IMR-90 (cell line): ENCODE measurements at regions not wholly inside any gene's neighbourhood (a gene's known extent, or its start where the extent isn't known, plus 50 kb on each side); places are given as distances from the start of the nearest gene placed in this dataset.

Experiments used
- ATAC-seq: fragments of 200-7000 bp; cut with Tn5 transposase; 2 replicates; pipeline ENCODE4 v1.9.1; 2020; ENCODE audit warnings: low read depth, mild to moderate bottlenecking, moderate library complexity
- BruUV-seq: library from RNA; stranded (reverse); fragments of 400-500 nt; replicated peaks from 2 replicates; lab custom pipeline; 2021; lab: Mats Ljungman, UMichigan
- CTCF ChIA-PET: fragments of 300-600 bp; formaldehyde crosslinking; extraction: SDS; loops from one replicate; lab custom pipeline; 2021; ENCODE audit warnings: antibody characterized with exemption; lab: Yijun Ruan, JAX
- POLR2A ChIA-PET: fragments of 300-600 bp; sonication (Branson Sonifier 250); formaldehyde crosslinking; loops from one replicate; lab custom pipeline; 2022; ENCODE audit warnings: antibody characterized with exemption; ENCODE audit not compliant: unreplicated experiment; lab: Charles Lee
- DNase-seq: peaks from one replicate; pipeline ENCODE4 v3.0.0; 2013
- H2AFZ ChIP-seq: replicated peaks from 2 replicates; pipeline ENCODE3; 2013; ENCODE audit warnings: low read length, mild to moderate bottlenecking; ENCODE audit not compliant: poor library complexity
- H2AK5ac ChIP-seq: 2 replicates; pipeline ENCODE4 v1.6.1; 2013; ENCODE audit warnings: low read depth, low read length, inconsistent platforms
- H2AK9ac ChIP-seq: replicated peaks from 2 replicates; pipeline ENCODE3; 2013; ENCODE audit warnings: mild to moderate bottlenecking, low read depth, low read length, moderate library complexity; ENCODE audit not compliant: poor library complexity
- H2BK120ac ChIP-seq: 2 replicates; pipeline ENCODE4 v1.6.1; 2013; ENCODE audit warnings: low read depth, low read length, inconsistent platforms
- H2BK15ac ChIP-seq: 3 replicates; pipeline ENCODE4 v1.6.1; 2013; ENCODE audit warnings: low read depth, low read length, inconsistent platforms
- H2BK20ac ChIP-seq: 2 replicates; pipeline ENCODE4 v1.6.1; 2013; ENCODE audit warnings: low read depth, mild to moderate bottlenecking, inconsistent platforms, low read length, moderate library complexity
- H2BK5ac ChIP-seq: 2 replicates; pipeline ENCODE4 v1.6.1; 2013; ENCODE audit warnings: mild to moderate bottlenecking, low read depth, low read length, inconsistent platforms; ENCODE audit not compliant: poor library complexity, severe bottlenecking
- H3K14ac ChIP-seq: replicated peaks from 2 replicates; pipeline ENCODE4 v1.6.1; 2013; ENCODE audit warnings: low read depth, low read length, inconsistent platforms
- H3K18ac ChIP-seq: 2 replicates; pipeline ENCODE4 v1.6.1; 2013; ENCODE audit warnings: low read depth, low read length, control low read depth
- H3K23ac ChIP-seq: 2 replicates; pipeline ENCODE4 v1.6.1; 2013; ENCODE audit warnings: low read depth, low read length, inconsistent platforms
- H3K27ac ChIP-seq: 2 replicates; pipeline ENCODE4 v1.5.1; 2013; ENCODE audit warnings: mild to moderate bottlenecking, control low read depth, low read length; ENCODE audit not compliant: insufficient read depth
- H3K27me3 ChIP-seq: 2 replicates; pipeline ENCODE4 v1.6.1; 2013; ENCODE audit warnings: low read length; ENCODE audit not compliant: control insufficient read depth, insufficient read depth
- H3K36me3 ChIP-seq: 2 replicates; pipeline ENCODE4 v1.6.1; 2013; ENCODE audit warnings: low read length, mixed read lengths; ENCODE audit not compliant: control insufficient read depth, insufficient read depth
- H3K4ac ChIP-seq: 2 replicates; pipeline ENCODE4 v1.6.1; 2013; ENCODE audit warnings: low read depth, low read length, inconsistent platforms
- H3K4me1 ChIP-seq: 2 replicates; pipeline ENCODE4 v1.6.1; 2013; ENCODE audit warnings: low read length, mixed read lengths; ENCODE audit not compliant: control insufficient read depth, insufficient read depth
- H3K4me2 ChIP-seq: 2 replicates; pipeline ENCODE4 v1.6.1; 2013; ENCODE audit warnings: low read depth, mild to moderate bottlenecking, control low read depth, low read length, moderate library complexity
- H3K4me3 ChIP-seq: 2 replicates; pipeline ENCODE4 v1.5.1; 2013; ENCODE audit warnings: low read depth, mild to moderate bottlenecking, control low read depth, low read length, moderate library complexity; ENCODE audit not compliant: insufficient read depth
- H3K56ac ChIP-seq: 2 replicates; pipeline ENCODE4 v1.6.1; 2013; ENCODE audit warnings: low read length, inconsistent platforms; ENCODE audit not compliant: insufficient read depth; ENCODE audit errors: extremely low read depth
- H3K79me1 ChIP-seq, 2 experiments: 2 replicates each; pipeline ENCODE4 v1.6.1; 2013; ENCODE audit warnings: low read length in 2 of 2, inconsistent platforms in 1 of 2, low read depth in 1 of 2
- H3K9ac ChIP-seq: 2 replicates; pipeline ENCODE4 v1.6.1; 2013; ENCODE audit warnings: low read depth, low read length, control low read depth
- H3K9me1 ChIP-seq: 2 replicates; pipeline ENCODE4 v1.6.1; 2013; ENCODE audit warnings: low read length, inconsistent platforms; ENCODE audit not compliant: insufficient read depth
- H3K9me3 ChIP-seq: 2 replicates; pipeline ENCODE4 v1.6.1; 2013; ENCODE audit warnings: low read length; ENCODE audit not compliant: control insufficient read depth, insufficient read depth
- H4K20me1 ChIP-seq: 2 replicates; pipeline ENCODE4 v1.6.1; 2013; ENCODE audit warnings: low read length, inconsistent platforms; ENCODE audit not compliant: insufficient read depth
- H4K5ac ChIP-seq: 2 replicates; pipeline ENCODE4 v1.6.1; 2013; ENCODE audit warnings: mild to moderate bottlenecking, low read depth, low read length, control low read depth
- H4K8ac ChIP-seq, 2 experiments: 2 replicates each; pipeline ENCODE4 v1.6.1; 2013; ENCODE audit warnings: low read depth in 2 of 2, low read length in 2 of 2, control low read depth in 1 of 2, inconsistent platforms in 1 of 2
- H4K91ac ChIP-seq: 2 replicates; pipeline ENCODE4 v1.6.1; 2013; ENCODE audit warnings: low read depth, low read length, inconsistent platforms; ENCODE audit not compliant: insufficient read depth
- CEBPB ChIP-seq: IDR thresholded peaks from 2 replicates; pipeline ENCODE4 v1.6.1; 2012; ENCODE audit warnings: low read depth, low read length, improper control_type of control experiment
- MAFK ChIP-seq: IDR thresholded peaks from 2 replicates; pipeline ENCODE4 v1.6.1; 2012; ENCODE audit warnings: low read depth, low read length, improper control_type of control experiment
- MAZ ChIP-seq: IDR thresholded peaks from 2 replicates; pipeline ENCODE4 v1.6.1; 2012; ENCODE audit warnings: low read depth, mild to moderate bottlenecking, low read length, improper control_type of control experiment, moderate library complexity, borderline replicate concordance
- RAD21 ChIP-seq: IDR thresholded peaks from 2 replicates; pipeline ENCODE4 v1.6.1; 2012; ENCODE audit warnings: low read length, improper control_type of control experiment
- SMC3 ChIP-seq: fragments of 150-350 bp; IDR thresholded peaks from 2 replicates; pipeline ENCODE4 v1.6.1; 2016; ENCODE audit warnings: low read depth, mild to moderate bottlenecking, antibody characterized with exemption, low read length, moderate library complexity
- USF2 ChIP-seq: fragments of 150-350 bp; IDR thresholded peaks from 2 replicates; pipeline ENCODE4 v1.6.1; 2017; ENCODE audit warnings: mild to moderate bottlenecking, antibody characterized with exemption, low read length, low read depth
- WGBS, 2 experiments: methylation state at CpG; one replicate each; pipeline versions ENCODE4 v1.1.5 to v1.1.7; 2013; ENCODE audit warnings: missing lambda C conversion rate in 2 of 2; ENCODE audit not compliant: insufficient read length in 1 of 2; ENCODE audit errors: extremely low coverage in 2 of 2; 5-methylcytosine and 5-hydroxymethylcytosine counted together
- dilution Hi-C: fragments of 300-500 bp; cut with HindIII; formaldehyde crosslinking; loops from one replicate; pipeline ENCODE4 v1.14.3; 2018; ENCODE audit warnings: low sequenced_read_pairs; ENCODE audit not compliant: unreplicated experiment
- in situ Hi-C: fragments of 300-500 bp; cut with MboI; formaldehyde crosslinking; loops from 3 replicates; pipeline ENCODE4 v1.14.3; 2019; ENCODE audit warnings: low sequenced_read_pairs, inconsistent platforms, mixed read lengths
- intact Hi-C: fragments of 100-400 bp; cut with micrococcal nuclease; formaldehyde crosslinking; loops from 2 replicates; pipeline ENCODE4 v1.10.0; 2022

GRCh38 chr6:6859722-6860121 lies 248.0 kb upstream of the RREB1 start:
- Histone ChIP-seq H3K9me3 (no peaks in the 10 kb centered on the region), H4K91ac (no peak overlapping the region), H3K4me3 (no peak overlapping the region), H3K14ac (no peak overlapping the region), H3K4me1 (peaks cover 9% of the 10 kb centered on the region), H3K23ac (no peak overlapping the region), H3K79me1 (no peaks in the 10 kb centered on the region), H4K5ac (no peak overlapping the region), H2BK5ac (no peak overlapping the region), H2AK5ac (no peak overlapping the region), H3K56ac (no peak overlapping the region), H3K36me3 (no peaks in the 10 kb centered on the region), H3K9me1 (no peaks in the 10 kb centered on the region), H3K4ac (no peak overlapping the region), H3K27ac (no peak overlapping the region), H2AK9ac (no peak overlapping the region), H2AFZ (no peak overlapping the region), H4K20me1 (no peaks in the 10 kb centered on the region), H2BK120ac (no peak overlapping the region), H2BK15ac (no peak overlapping the region), H3K27me3 (no peaks in the 10 kb centered on the region), H4K8ac (no peak overlapping the region), H3K4me2 (no peak overlapping the region), H2BK20ac (no peak overlapping the region), H3K18ac (no peak overlapping the region), H3K9ac (no peak overlapping the region)
- WGBS, 2 experiments, result 90% methylated on average over 2 of the region's 5 CpGs; no CpG with 5 or more reads in 1 of the 2 experiments
- intact Hi-C loops, result loop anchor here (10.0 kb wide), 1 partner anchor 245 kb away; the partner anchor contains the start of gene RREB1
- CTCF ChIA-PET, result interaction anchor here (0.6 kb wide), 1 partner anchor 101 kb away, joined by 3 read pairs; no protein-coding TSS in a partner anchor
- TF ChIP-seq CEBPB, result no peak
- TF ChIP-seq RAD21, result no peak
- no peak for TF ChIP-seq SMC3
- no peak for TF ChIP-seq MAZ
- no peak for TF ChIP-seq USF2
- TF ChIP-seq MAFK, result no peak
- POLR2A ChIA-PET, result no interaction called here
- ATAC-seq (no peak), DNase-seq (no peak)
- BruUV-seq, result no TSS peak
- dilution Hi-C loops, result no loop called here
- in situ Hi-C loops, result no loop called here
